ENCODE measurements at regions not wholly inside any gene's neighbourhood (a gene's known extent, or its start where the extent isn't known, plus 50 kb on each side); places are given as distances from the start of the nearest gene placed in this dataset.

DNA sequence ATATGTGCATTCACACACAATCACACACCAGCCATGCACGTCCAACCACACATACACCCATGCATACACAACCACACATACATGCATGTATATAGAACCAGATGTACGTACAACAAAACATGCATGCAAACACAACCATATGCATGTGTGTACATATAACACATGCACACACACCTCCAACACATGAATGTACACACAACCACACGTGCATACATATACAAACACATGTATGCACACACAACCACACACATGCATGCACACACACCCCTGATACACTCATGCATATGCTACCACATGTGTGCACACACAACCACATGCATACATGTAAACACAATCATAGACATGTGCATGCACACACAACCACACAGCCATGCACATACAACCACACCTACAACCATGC lies 52.0 kb upstream of the SDK2 start:
- TF ChIP-seq, protein P1, sequence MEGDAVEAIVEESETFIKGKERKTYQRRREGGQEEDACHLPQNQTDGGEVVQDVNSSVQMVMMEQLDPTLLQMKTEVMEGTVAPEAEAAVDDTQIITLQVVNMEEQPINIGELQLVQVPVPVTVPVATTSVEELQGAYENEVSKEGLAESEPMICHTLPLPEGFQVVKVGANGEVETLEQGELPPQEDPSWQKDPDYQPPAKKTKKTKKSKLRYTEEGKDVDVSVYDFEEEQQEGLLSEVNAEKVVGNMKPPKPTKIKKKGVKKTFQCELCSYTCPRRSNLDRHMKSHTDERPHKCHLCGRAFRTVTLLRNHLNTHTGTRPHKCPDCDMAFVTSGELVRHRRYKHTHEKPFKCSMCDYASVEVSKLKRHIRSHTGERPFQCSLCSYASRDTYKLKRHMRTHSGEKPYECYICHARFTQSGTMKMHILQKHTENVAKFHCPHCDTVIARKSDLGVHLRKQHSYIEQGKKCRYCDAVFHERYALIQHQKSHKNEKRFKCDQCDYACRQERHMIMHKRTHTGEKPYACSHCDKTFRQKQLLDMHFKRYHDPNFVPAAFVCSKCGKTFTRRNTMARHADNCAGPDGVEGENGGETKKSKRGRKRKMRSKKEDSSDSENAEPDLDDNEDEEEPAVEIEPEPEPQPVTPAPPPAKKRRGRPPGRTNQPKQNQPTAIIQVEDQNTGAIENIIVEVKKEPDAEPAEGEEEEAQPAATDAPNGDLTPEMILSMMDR (IDR thresholded peaks at IDR 0.05; ENCODE audit: poor library complexity, severe bottlenecking) = no peak
- no peak for TF ChIP-seq EP300 (conservative IDR thresholded peaks at IDR 0.05; ENCODE audit: poor library complexity, severe bottlenecking)
- no peak for TF ChIP-seq MXI1 (conservative IDR thresholded peaks at IDR 0.05; ENCODE audit: poor library complexity, severe bottlenecking)
- no peak for TF ChIP-seq EZH2 (IDR thresholded peaks at IDR 0.05; ENCODE audit: borderline replicate concordance, insufficient read depth, low read length, poor library complexity, severe bottlenecking)
- TF ChIP-seq, protein P2, sequence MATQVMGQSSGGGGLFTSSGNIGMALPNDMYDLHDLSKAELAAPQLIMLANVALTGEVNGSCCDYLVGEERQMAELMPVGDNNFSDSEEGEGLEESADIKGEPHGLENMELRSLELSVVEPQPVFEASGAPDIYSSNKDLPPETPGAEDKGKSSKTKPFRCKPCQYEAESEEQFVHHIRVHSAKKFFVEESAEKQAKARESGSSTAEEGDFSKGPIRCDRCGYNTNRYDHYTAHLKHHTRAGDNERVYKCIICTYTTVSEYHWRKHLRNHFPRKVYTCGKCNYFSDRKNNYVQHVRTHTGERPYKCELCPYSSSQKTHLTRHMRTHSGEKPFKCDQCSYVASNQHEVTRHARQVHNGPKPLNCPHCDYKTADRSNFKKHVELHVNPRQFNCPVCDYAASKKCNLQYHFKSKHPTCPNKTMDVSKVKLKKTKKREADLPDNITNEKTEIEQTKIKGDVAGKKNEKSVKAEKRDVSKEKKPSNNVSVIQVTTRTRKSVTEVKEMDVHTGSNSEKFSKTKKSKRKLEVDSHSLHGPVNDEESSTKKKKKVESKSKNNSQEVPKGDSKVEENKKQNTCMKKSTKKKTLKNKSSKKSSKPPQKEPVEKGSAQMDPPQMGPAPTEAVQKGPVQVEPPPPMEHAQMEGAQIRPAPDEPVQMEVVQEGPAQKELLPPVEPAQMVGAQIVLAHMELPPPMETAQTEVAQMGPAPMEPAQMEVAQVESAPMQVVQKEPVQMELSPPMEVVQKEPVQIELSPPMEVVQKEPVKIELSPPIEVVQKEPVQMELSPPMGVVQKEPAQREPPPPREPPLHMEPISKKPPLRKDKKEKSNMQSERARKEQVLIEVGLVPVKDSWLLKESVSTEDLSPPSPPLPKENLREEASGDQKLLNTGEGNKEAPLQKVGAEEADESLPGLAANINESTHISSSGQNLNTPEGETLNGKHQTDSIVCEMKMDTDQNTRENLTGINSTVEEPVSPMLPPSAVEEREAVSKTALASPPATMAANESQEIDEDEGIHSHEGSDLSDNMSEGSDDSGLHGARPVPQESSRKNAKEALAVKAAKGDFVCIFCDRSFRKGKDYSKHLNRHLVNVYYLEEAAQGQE (IDR thresholded peaks at IDR 0.05; ENCODE audit: borderline replicate concordance) = no peak
- no peak for TF ChIP-seq POLR2AphosphoS5 (IDR thresholded peaks at IDR 0.05)
- TF ChIP-seq TAF1 (IDR thresholded peaks at IDR 0.05; ENCODE audit: low read depth) = no peak
- TF ChIP-seq RAD21 (conservative IDR thresholded peaks at IDR 0.05) = no peak

Data from neural cell (in vitro differentiated cells).